Liver (tissue), 7 donors: ENCODE measurements at regions not wholly inside any gene's neighbourhood (a gene's known extent, or its start where the extent isn't known, plus 50 kb on each side); places are given as distances from the start of the nearest gene placed in this dataset.
"Not testable (repeated sequence)": the region's sequence is repeated elsewhere in the genome, so short reads cannot be mapped to it uniquely, and the experiment has no call there.

Source experiments
- DNase-seq: peaks from one replicate; pipeline ENCODE4 v3.0.0-alpha.2; 2017; ENCODE audit warnings: low spot score
- H3K27ac ChIP-seq, 2 donors: one replicate each; pipeline ENCODE4 v1.7.0; 2013; ENCODE audit warnings: inconsistent platforms in 2 of 2, low read length in 2 of 2, control low read depth in 1 of 2, low read depth in 1 of 2, mild to moderate bottlenecking in 1 of 2
- H3K27me3 ChIP-seq, 4 donors: one replicate each; pipeline versions ENCODE4 v1.6.1 to v1.7.0; 2013; ENCODE audit warnings: low read length in 3 of 4, inconsistent platforms in 1 of 4, mild to moderate bottlenecking in 1 of 4, moderate library complexity in 1 of 4; ENCODE audit not compliant: control insufficient read depth in 4 of 4, insufficient read depth in 4 of 4
- H3K36me3 ChIP-seq, 4 donors: one replicate each; pipeline versions ENCODE4 v1.6.1 to v1.7.0; 2013; ENCODE audit warnings: low read length in 3 of 4, mild to moderate bottlenecking in 3 of 4, low read depth in 1 of 4, moderate library complexity in 1 of 4; ENCODE audit not compliant: control insufficient read depth in 4 of 4, insufficient read depth in 3 of 4
- H3K4me1 ChIP-seq, 4 donors: one replicate each; pipeline versions ENCODE4 v1.6.1 to v1.7.0; 2013; ENCODE audit warnings: low read length in 3 of 4, mild to moderate bottlenecking in 3 of 4, moderate library complexity in 1 of 4; ENCODE audit not compliant: control insufficient read depth in 4 of 4, insufficient read depth in 4 of 4
- H3K4me3 ChIP-seq, 3 donors: one replicate each; pipeline versions ENCODE4 v1.6.1 to v1.7.0; 2013; ENCODE audit warnings: low read length in 3 of 3, control low read depth in 1 of 3, low read depth in 1 of 3, mild to moderate bottlenecking in 1 of 3
- H3K9ac ChIP-seq, 2 donors: one replicate each; pipeline ENCODE4 v1.7.0; 2013; ENCODE audit warnings: low read length in 2 of 2, mild to moderate bottlenecking in 2 of 2, moderate library complexity in 2 of 2, control low read depth in 1 of 2, low read depth in 1 of 2
- H3K9me3 ChIP-seq, 4 donors: one replicate each; pipeline versions ENCODE4 v1.6.1 to v1.7.0; 2013; ENCODE audit warnings: low read length in 3 of 4; ENCODE audit not compliant: control insufficient read depth in 4 of 4
- ATF3 ChIP-seq: IDR thresholded peaks from 2 replicates; pipeline ENCODE4 v1.6.1; 2016; ENCODE audit warnings: antibody characterized with exemption
- FOXA1 ChIP-seq: IDR thresholded peaks from 2 replicates; pipeline ENCODE4 v1.6.1; 2016; ENCODE audit warnings: antibody characterized with exemption
- FOXA2 ChIP-seq: IDR thresholded peaks from 2 replicates; pipeline ENCODE4 v1.6.1; 2016; ENCODE audit warnings: antibody characterized with exemption
- GABPA ChIP-seq, 2 donors: IDR thresholded peaks in 1 of 2; conservative IDR thresholded peaks in 1 of 2; 2 replicates each; pipeline ENCODE4 v1.6.1; 2016; ENCODE audit warnings: antibody characterized with exemption in 2 of 2, mild to moderate bottlenecking in 1 of 2, moderate library complexity in 1 of 2
- HNF4A ChIP-seq, 2 donors: conservative IDR thresholded peaks; 2 replicates each; pipeline ENCODE4 v1.6.1; 2016; ENCODE audit warnings: antibody characterized with exemption in 2 of 2, mild to moderate bottlenecking in 2 of 2
- HNF4G ChIP-seq: IDR thresholded peaks from 2 replicates; pipeline ENCODE4 v1.6.1; 2016; ENCODE audit warnings: antibody characterized with exemption
- JUND ChIP-seq, 2 donors: IDR thresholded peaks; 2 replicates each; pipeline ENCODE4 v1.6.1; 2016; ENCODE audit warnings: antibody characterized with exemption in 2 of 2
- RAD21 ChIP-seq, 2 donors: IDR thresholded peaks; 2 replicates each; pipeline ENCODE4 v1.6.1; 2016; ENCODE audit warnings: antibody characterized with exemption in 2 of 2, mild to moderate bottlenecking in 2 of 2
- RXRA ChIP-seq, 2 donors: IDR thresholded peaks; 2 replicates each; pipeline ENCODE4 v1.6.1; 2017 to 2018; ENCODE audit warnings: antibody characterized with exemption in 2 of 2, mild to moderate bottlenecking in 1 of 2
- SP1 ChIP-seq: IDR thresholded peaks from 2 replicates; pipeline ENCODE4 v1.6.1; 2018; ENCODE audit warnings: antibody characterized with exemption, mild to moderate bottlenecking
- TAF1 ChIP-seq: conservative IDR thresholded peaks from 2 replicates; pipeline ENCODE4 v1.6.1; 2016; ENCODE audit warnings: antibody characterized with exemption, mild to moderate bottlenecking
- YY1 ChIP-seq: IDR thresholded peaks from 2 replicates; pipeline ENCODE4 v1.6.1; 2016; ENCODE audit warnings: antibody characterized with exemption, mild to moderate bottlenecking
- WGBS: extraction: QIAGEN DNeasy Blood & Tissue Kit; methylation state at CpG from one replicate; pipeline ENCODE4 v1.1.7; 2013; 5-methylcytosine and 5-hydroxymethylcytosine counted together
- TF ChIP-seq, protein P1 (sequence below): IDR thresholded peaks from 2 replicates; pipeline ENCODE4 v1.6.1; 2016; ENCODE audit warnings: antibody characterized with exemption, mild to moderate bottlenecking
- TF ChIP-seq, protein P2 (sequence below): IDR thresholded peaks from 2 replicates; pipeline ENCODE4 v1.6.1; 2016; ENCODE audit warnings: antibody characterized with exemption
- donor health status: healthy.
- donor health status: healthy.
- donor health status: healthy.
- donor health status: healthy.

- not testable (repeated sequence) for H3K27me3 ChIP-seq, H3K4me3 ChIP-seq, DNase-seq, H3K9me3 ChIP-seq, H3K36me3 ChIP-seq, H3K9ac ChIP-seq, H3K4me1 ChIP-seq, H3K27ac ChIP-seq
- 37% methylated on average over 1 of the region's 1 CpG for WGBS
- TF ChIP-seq SP1 (peak; percentile 40), FOXA2 (peak; percentile 51), RAD21 (IDR thresholded peaks at IDR 0.05) (peak in 1 of 2 donors; percentile 24), YY1 (peak; percentile 11), HNF4A (conservative IDR thresholded peaks at IDR 0.05) (peak; percentile 22 to 29)
Observed at GRCh38 chr18:42378854-42379253, 423.8 kb downstream of the PIK3C3 start.

DNA sequence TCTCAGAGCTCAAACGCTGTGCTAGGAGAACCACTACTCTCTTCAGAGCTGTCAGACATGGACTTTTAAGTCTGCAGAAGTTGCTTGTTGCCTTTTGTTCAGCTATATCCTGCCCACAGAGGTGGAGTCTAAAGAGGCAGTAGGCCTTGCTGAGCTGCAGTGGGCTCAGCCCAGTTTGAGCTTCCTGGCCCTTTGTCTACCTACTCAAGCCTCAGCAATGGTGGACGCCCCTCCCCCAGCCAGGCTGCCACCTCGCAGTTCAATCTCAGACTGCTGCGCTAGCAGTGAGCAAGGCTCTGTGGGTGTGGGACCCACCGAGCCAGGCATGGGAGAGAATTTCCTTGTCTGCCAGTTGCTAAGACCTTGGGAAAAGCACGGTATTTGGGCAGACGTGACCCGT, 426.2 kb downstream of the PIK3C3 start:
- not testable (repeated sequence) for H3K27ac ChIP-seq, H3K36me3 ChIP-seq, H3K27me3 ChIP-seq, DNase-seq, H3K4me1 ChIP-seq, H3K9me3 ChIP-seq, H3K9ac ChIP-seq, H3K4me3 ChIP-seq
- WGBS, result 94% methylated on average over 8 of the region's 8 CpGs

GRCh38 chr18:42392416-42392815, 437.4 kb downstream of the PIK3C3 start:
- peak in 1 of 2 donors; percentile 10 for TF ChIP-seq RXRA (IDR thresholded peaks at IDR 0.05)
- TF ChIP-seq HNF4G, result no peak
- H3K9ac ChIP-seq, result no peak overlapping the region
- H3K9me3 ChIP-seq, result no peaks in the 10 kb centered on the region
- no peak overlapping the region for H3K4me3 ChIP-seq
- no peaks in the 10 kb centered on the region for H3K27me3 ChIP-seq
- 38% methylated on average over 1 of the region's 1 CpG for WGBS
- no peak overlapping the region for H3K27ac ChIP-seq
- DNase-seq, result no peak
- peaks cover 0 to 2% (median 0%) of the 10 kb centered on the region in 4 donors for H3K36me3 ChIP-seq
- no peaks in the 10 kb centered on the region for H3K4me1 ChIP-seq

DNA sequence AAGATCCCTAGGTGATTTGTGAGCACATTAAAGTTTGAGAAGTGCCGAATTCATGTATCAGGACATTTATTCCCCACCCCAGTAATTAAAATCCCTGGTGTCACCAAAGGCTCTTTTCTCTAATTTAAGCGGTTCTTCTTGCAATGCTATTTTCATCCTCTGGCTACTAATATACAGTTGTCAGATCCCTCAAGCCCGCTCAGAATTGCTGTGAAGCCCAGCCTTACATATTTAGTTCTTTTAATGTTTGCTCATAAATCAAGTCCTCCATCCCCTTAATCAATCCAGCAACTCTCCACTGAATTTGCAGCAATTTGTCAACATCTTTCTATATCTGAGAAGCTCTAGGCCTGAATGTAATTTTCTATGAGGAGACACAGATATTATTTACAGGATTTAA, 437.9 kb downstream of the PIK3C3 start:
- Histone ChIP-seq H3K4me1 (no peaks in the 10 kb centered on the region), H3K27ac (no peak overlapping the region), H3K9me3 (no peaks in the 10 kb centered on the region), H3K27me3 (no peaks in the 10 kb centered on the region), H3K4me3 (no peak overlapping the region), H3K9ac (no peak overlapping the region), H3K36me3 (no peaks in the 10 kb centered on the region)
- 83% methylated on average over 3 of the region's 3 CpGs for WGBS
- no peak for DNase-seq
- TF ChIP-seq, protein P1, sequence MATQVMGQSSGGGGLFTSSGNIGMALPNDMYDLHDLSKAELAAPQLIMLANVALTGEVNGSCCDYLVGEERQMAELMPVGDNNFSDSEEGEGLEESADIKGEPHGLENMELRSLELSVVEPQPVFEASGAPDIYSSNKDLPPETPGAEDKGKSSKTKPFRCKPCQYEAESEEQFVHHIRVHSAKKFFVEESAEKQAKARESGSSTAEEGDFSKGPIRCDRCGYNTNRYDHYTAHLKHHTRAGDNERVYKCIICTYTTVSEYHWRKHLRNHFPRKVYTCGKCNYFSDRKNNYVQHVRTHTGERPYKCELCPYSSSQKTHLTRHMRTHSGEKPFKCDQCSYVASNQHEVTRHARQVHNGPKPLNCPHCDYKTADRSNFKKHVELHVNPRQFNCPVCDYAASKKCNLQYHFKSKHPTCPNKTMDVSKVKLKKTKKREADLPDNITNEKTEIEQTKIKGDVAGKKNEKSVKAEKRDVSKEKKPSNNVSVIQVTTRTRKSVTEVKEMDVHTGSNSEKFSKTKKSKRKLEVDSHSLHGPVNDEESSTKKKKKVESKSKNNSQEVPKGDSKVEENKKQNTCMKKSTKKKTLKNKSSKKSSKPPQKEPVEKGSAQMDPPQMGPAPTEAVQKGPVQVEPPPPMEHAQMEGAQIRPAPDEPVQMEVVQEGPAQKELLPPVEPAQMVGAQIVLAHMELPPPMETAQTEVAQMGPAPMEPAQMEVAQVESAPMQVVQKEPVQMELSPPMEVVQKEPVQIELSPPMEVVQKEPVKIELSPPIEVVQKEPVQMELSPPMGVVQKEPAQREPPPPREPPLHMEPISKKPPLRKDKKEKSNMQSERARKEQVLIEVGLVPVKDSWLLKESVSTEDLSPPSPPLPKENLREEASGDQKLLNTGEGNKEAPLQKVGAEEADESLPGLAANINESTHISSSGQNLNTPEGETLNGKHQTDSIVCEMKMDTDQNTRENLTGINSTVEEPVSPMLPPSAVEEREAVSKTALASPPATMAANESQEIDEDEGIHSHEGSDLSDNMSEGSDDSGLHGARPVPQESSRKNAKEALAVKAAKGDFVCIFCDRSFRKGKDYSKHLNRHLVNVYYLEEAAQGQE, result no peak
- TF ChIP-seq GABPA (IDR thresholded peaks at IDR 0.05 in 1 of 2, conservative IDR thresholded peaks at IDR 0.05 in 1 of 2), result no peak
- TF ChIP-seq, protein P2, sequence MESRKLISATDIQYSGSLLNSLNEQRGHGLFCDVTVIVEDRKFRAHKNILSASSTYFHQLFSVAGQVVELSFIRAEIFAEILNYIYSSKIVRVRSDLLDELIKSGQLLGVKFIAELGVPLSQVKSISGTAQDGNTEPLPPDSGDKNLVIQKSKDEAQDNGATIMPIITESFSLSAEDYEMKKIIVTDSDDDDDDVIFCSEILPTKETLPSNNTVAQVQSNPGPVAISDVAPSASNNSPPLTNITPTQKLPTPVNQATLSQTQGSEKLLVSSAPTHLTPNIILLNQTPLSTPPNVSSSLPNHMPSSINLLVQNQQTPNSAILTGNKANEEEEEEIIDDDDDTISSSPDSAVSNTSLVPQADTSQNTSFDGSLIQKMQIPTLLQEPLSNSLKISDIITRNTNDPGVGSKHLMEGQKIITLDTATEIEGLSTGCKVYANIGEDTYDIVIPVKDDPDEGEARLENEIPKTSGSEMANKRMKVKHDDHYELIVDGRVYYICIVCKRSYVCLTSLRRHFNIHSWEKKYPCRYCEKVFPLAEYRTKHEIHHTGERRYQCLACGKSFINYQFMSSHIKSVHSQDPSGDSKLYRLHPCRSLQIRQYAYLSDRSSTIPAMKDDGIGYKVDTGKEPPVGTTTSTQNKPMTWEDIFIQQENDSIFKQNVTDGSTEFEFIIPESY, result no peak
- TF ChIP-seq FOXA1, result no peak
- TF ChIP-seq TAF1, result no peak
- TF ChIP-seq RXRA (IDR thresholded peaks at IDR 0.05), result no peak
- TF ChIP-seq JUND (IDR thresholded peaks at IDR 0.05), result no peak
- TF ChIP-seq SP1, result no peak
- no peak for TF ChIP-seq ATF3
